Choroid plexus epithelial cell (primary cell): ENCODE measurements at regions not wholly inside any gene's neighbourhood (a gene's known extent, or its start where the extent isn't known, plus 50 kb on each side); places are given as distances from the start of the nearest gene placed in this dataset.
A peak's percentile ranks its signal among the peaks of the same experiment; 100 is the strongest.

Experiments
- DNase-seq: peaks from one replicate; pipeline ENCODE4 v3.0.0-alpha.2; 2010; ENCODE audit warnings: low read depth
- H3K4me3 ChIP-seq: 2 replicates; pipeline ENCODE4 v1.5.1; 2011; ENCODE audit warnings: low read depth, mild to moderate bottlenecking, control low read depth, low read length, moderate library complexity
- CTCF ChIP-seq: conservative IDR thresholded peaks from 2 replicates; pipeline ENCODE4 v1.5.1; 2011; ENCODE audit warnings: low read depth, mild to moderate bottlenecking, control low read depth, inconsistent platforms, low read length, moderate library complexity

- TF ChIP-seq CTCF = no peak
- H3K4me3 ChIP-seq = no peak overlapping the region
- peak; percentile 58 for DNase-seq
Measured at GRCh38 chr3:154971341-154971740, 108.8 kb upstream of the MME start.

GRCh38 chr3:154970797-154971196 lies 109.3 kb upstream of the MME start:
- no peak for TF ChIP-seq CTCF
- DNase-seq = peak; percentile 93
- H3K4me3 ChIP-seq = no peak overlapping the region

- no peak overlapping the region for H3K4me3 ChIP-seq
- DNase-seq = peak; percentile 21
- TF ChIP-seq CTCF = no peak
Measured at GRCh38 chr3:154969366-154969765, 110.8 kb upstream of the MME start.

GRCh38 chr3:154967090-154967489 lies 113.0 kb upstream of the MME start:
- no peak for TF ChIP-seq CTCF
- DNase-seq = no peak
- no peak overlapping the region for H3K4me3 ChIP-seq

- peak; percentile 65 for DNase-seq
- TF ChIP-seq CTCF = no peak
Measured at GRCh38 chr3:154956815-154957214, 123.3 kb upstream of the MME start.

GRCh38 chr3:154955907-154956533 lies 124.1 kb upstream of the MME start:
- TF ChIP-seq CTCF = no peak
- DNase-seq = no peak
- no peak overlapping the region for H3K4me3 ChIP-seq

More at GRCh38 chr3:154956815-154957214, 123.3 kb upstream of the MME start:
- no peak overlapping the region for H3K4me3 ChIP-seq

GRCh38 chr3:154954757-154955156 lies 125.4 kb upstream of the MME start:
- H3K4me3 ChIP-seq = no peak overlapping the region
- DNase-seq = peak; percentile 90
- TF ChIP-seq CTCF = peak; percentile 72
